HEK293T (cell line): ENCODE measurements at regions not wholly inside any gene's neighbourhood (a gene's known extent, or its start where the extent isn't known, plus 50 kb on each side); places are given as distances from the start of the nearest gene placed in this dataset.

ENCODE experiments used
- CTCF ChIA-PET: fragments of 350-600 bp; formaldehyde crosslinking; extraction: SDS; loops from one replicate; lab custom pipeline; 2021; ENCODE audit warnings: antibody characterized with exemption, inconsistent platforms; lab: Yijun Ruan, JAX
- POLR2A ChIA-PET: fragments of 350-600 bp; formaldehyde crosslinking; extraction: SDS; loops from one replicate; lab custom pipeline; 2020; ENCODE audit warnings: antibody characterized with exemption, inconsistent platforms; lab: Yijun Ruan, JAX
- DNase-seq: peaks from one replicate; pipeline ENCODE4 v3.0.0; 2012; ENCODE audit warnings: mixed read lengths; ENCODE audit errors: extremely low spot score
- ARNT ChIP-seq: fragments of 450-650 bp; IDR thresholded peaks from 2 replicates; pipeline ENCODE4 v1.6.1; 2017; ENCODE audit warnings: mild to moderate bottlenecking
- BHLHE40 ChIP-seq: fragments of 450-650 bp; IDR thresholded peaks from 2 replicates; pipeline ENCODE4 v1.6.1; 2016; ENCODE audit warnings: mild to moderate bottlenecking, moderate library complexity, borderline replicate concordance
- CTBP1 ChIP-seq: fragments of 450-650 bp; IDR thresholded peaks from 2 replicates; pipeline ENCODE4 v1.6.1; 2016; ENCODE audit warnings: borderline replicate concordance
- ELF4 ChIP-seq: fragments of 450-650 bp; IDR thresholded peaks from 2 replicates; pipeline ENCODE4 v1.6.1; 2017; ENCODE audit warnings: antibody characterized with exemption
- FOXA1 ChIP-seq: fragments of 450-650 bp; IDR thresholded peaks from 2 replicates; pipeline ENCODE4 v1.6.1; 2016; ENCODE audit warnings: mild to moderate bottlenecking
- FOXK2 ChIP-seq: fragments of 450-650 bp; IDR thresholded peaks from 2 replicates; pipeline ENCODE4 v1.6.1; 2016; ENCODE audit warnings: mild to moderate bottlenecking
- FOXM1 ChIP-seq: fragments of 450-650 bp; IDR thresholded peaks from 2 replicates; pipeline ENCODE4 v1.6.1; 2017; ENCODE audit warnings: mild to moderate bottlenecking, borderline replicate concordance
- HDGF ChIP-seq: fragments of 450-650 bp; IDR thresholded peaks from 2 replicates; pipeline ENCODE4 v1.6.1; 2017; ENCODE audit warnings: antibody characterized with exemption, borderline replicate concordance
- L3MBTL2 ChIP-seq: fragments of 450-650 bp; conservative IDR thresholded peaks from 2 replicates; pipeline ENCODE4 v1.6.1; 2016; ENCODE audit warnings: mild to moderate bottlenecking
- LEF1 ChIP-seq: fragments of 450-650 bp; IDR thresholded peaks from 2 replicates; pipeline ENCODE4 v1.6.1; 2017; ENCODE audit warnings: mild to moderate bottlenecking, borderline replicate concordance
- NFRKB ChIP-seq: fragments of 450-650 bp; IDR thresholded peaks from 2 replicates; pipeline ENCODE4 v1.6.1; 2016; ENCODE audit warnings: mild to moderate bottlenecking, moderate library complexity
- PKNOX1 ChIP-seq: fragments of 450-650 bp; IDR thresholded peaks from 2 replicates; pipeline ENCODE4 v1.6.1; 2016
- SP1 ChIP-seq: fragments of 450-650 bp; IDR thresholded peaks from 2 replicates; pipeline ENCODE4 v1.6.1; 2017
- SUZ12 ChIP-seq: fragments of 450-650 bp; IDR thresholded peaks from 2 replicates; pipeline ENCODE4 v1.6.1; 2016; ENCODE audit warnings: mild to moderate bottlenecking
- TARDBP ChIP-seq: fragments of 450-650 bp; IDR thresholded peaks from 2 replicates; pipeline ENCODE4 v1.6.1; 2016
- ZNF384 ChIP-seq: fragments of 450-650 bp; IDR thresholded peaks from 2 replicates; pipeline ENCODE4 v1.6.1; 2016

DNA sequence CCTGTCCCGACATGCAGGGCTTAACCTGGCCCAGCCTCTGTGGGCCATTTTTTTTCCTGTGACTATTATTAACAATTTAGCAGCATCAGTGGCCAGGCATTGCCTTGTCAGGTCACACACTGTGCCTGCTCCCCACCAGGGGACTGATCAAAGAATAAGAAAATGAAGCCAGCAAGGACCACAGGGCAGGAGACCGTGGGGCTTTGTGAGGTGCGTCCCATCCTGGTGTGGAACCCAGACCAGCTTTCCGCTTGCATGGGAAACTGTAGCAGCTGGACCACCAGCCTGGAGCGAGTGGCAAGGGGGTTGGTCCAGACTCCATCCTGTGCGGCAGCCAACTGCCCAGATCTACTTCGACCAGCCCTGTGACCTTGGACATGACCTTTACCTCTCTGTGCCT lies 218.3 kb downstream of the ANKRD60 start:
- TF ChIP-seq SP1, result no peak
- TF ChIP-seq FOXK2, result no peak
- TF ChIP-seq FOXA1, result no peak
- no peak for TF ChIP-seq CTBP1
- no peak for TF ChIP-seq SUZ12
- ChIA-PET CTCF (no interaction called here), POLR2A (no interaction called here)
- no peak for DNase-seq

- POLR2A ChIA-PET, result no interaction called here
- TF ChIP-seq FOXM1, result no peak
- no peak for TF ChIP-seq HDGF
- no peak for TF ChIP-seq FOXA1
- no peak for TF ChIP-seq ELF4
- no peak for TF ChIP-seq ZNF384
- TF ChIP-seq L3MBTL2, result no peak
- TF ChIP-seq NFRKB, result no peak
- TF ChIP-seq SUZ12, result no peak
- no peak for TF ChIP-seq PKNOX1
- no peak for TF ChIP-seq BHLHE40
- TF ChIP-seq TARDBP, result no peak
- TF ChIP-seq ARNT, result no peak
- no peak for TF ChIP-seq CTBP1
- DNase-seq, result no peak
- CTCF ChIA-PET, result no interaction called here
Measured at GRCh38 chr20:58008866-58009265, 219.6 kb downstream of the ANKRD60 start.

- TF ChIP-seq NFRKB, result no peak
- no peak for TF ChIP-seq SUZ12
- TF ChIP-seq HDGF, result no peak
- no peak for TF ChIP-seq FOXM1
- no peak for TF ChIP-seq ELF4
- no peak for TF ChIP-seq LEF1
- no peak for TF ChIP-seq PKNOX1
- TF ChIP-seq BHLHE40, result no peak
- no peak for TF ChIP-seq FOXA1
- TF ChIP-seq ARNT, result no peak
- TF ChIP-seq SP1, result no peak
- TF ChIP-seq TARDBP, result no peak
- no peak for TF ChIP-seq ZNF384
- no peak for TF ChIP-seq L3MBTL2
- TF ChIP-seq CTBP1, result no peak
- TF ChIP-seq FOXK2, result no peak
- ChIA-PET POLR2A (no interaction called here), CTCF (no interaction called here)
- DNase-seq, result no peak
Measured at GRCh38 chr20:58008413-58008812, 220.0 kb downstream of the ANKRD60 start.

- DNase-seq, result no peak
- TF ChIP-seq TARDBP (no peak), FOXK2 (no peak), ARNT (no peak), SUZ12 (no peak), SP1 (no peak), FOXM1 (no peak), ELF4 (no peak), ZNF384 (no peak), CTBP1 (no peak), BHLHE40 (no peak), LEF1 (no peak), L3MBTL2 (no peak), FOXA1 (no peak), PKNOX1 (no peak), NFRKB (no peak), HDGF (no peak)
- POLR2A ChIA-PET, result no interaction called here
- CTCF ChIA-PET, result no interaction called here
Measured at GRCh38 chr20:58007947-58008346, 220.5 kb downstream of the ANKRD60 start.

DNA sequence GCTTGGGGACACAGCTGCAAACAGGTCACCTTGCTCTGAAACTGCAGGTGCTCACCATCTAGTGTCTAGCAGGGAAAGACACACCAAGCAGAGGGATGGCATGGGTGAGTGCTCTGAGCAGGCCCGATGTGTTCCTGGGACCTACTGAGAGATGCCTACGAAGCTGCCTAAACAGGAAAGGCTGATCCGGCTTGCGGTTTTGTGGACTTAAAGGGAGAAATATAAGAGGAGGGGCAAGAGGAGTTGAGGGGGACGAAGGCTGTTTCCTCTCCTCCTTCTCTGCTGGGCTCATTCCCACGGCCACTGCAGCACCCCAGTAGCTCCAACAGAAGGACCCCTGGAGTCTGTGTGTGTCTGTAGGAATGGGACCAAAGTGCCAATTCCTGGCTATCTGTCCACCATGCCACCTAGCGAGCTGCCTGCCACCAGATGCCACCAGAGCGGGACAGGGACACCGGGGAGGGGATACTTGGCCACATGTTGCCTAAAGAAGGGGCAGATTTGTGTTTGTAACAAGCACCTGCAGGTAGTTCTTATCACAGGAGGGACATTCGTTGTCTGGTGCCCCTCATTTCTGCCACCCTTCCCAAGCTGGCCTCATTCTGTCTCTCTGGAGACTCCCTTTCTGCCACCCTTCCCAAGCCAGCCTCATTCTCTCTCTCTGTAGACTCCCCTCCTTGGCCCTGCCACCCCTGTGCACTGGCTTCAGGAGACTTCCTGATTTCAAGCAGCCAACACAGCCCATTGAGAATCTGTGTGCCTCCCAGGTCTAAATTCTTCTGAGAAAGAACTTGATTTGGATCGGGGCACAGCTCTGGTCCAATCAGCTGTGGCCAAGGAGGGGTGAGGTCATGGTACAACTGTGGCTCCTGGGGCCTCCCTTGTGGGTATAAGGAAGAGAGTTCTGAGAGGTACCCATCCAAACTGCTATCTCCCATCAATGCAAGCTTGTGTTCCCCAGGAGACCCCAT lies 221.8 kb downstream of the ANKRD60 start:
- CTCF ChIA-PET, result interaction anchor here (0.6 kb wide), 1 partner anchor 33 kb away, joined by 3 read pairs; no protein-coding TSS in a partner anchor

DNA sequence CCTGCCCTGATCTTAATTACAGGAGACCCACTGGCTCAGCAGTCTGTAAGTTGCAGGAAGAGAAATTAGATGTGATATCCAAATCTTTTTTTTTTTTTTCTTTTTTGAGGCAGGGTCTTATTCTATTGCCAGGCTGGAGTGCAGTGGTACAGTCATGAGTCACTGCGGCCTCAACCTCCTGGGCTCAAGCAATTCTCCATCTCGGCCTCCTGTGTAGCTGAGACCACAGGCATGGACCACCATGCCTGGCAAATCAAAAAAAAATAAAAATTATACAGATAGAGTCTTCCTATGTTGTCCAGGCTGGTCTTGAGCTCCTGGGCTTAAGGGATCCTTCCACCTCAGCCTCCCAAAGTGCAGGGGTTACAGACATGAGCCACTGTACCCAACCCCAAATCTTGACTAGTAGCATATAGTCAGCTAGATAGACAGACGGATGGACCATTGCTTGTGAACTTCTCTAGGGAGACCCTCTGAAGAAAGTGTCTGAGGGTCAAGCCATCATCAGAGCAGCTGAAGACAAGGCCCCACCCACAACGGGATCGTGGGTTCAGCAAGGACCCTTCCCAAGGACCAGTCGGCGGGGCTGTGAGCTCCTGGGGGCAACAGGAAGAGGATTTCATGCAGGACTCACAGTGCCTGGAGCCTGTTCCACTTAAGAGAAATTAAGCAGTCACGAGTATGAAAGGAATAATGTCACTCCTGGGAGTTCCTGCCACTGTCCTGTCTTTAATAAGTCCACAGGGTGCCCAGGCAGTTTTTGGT lies 222.7 kb downstream of the ANKRD60 start:
- no peak for DNase-seq
- CTCF ChIA-PET, result interaction anchor here (0.6 kb wide), 1 partner anchor 32 kb away, joined by 3 read pairs; no protein-coding TSS in a partner anchor
- TF ChIP-seq ARNT (no peak), SUZ12 (no peak), BHLHE40 (no peak), FOXA1 (no peak), FOXM1 (no peak), CTBP1 (no peak), LEF1 (no peak), SP1 (no peak), TARDBP (no peak), FOXK2 (no peak), HDGF (no peak), NFRKB (no peak), L3MBTL2 (no peak), ZNF384 (no peak), ELF4 (no peak), PKNOX1 (no peak)
- POLR2A ChIA-PET, result no interaction called here

More for the DNA sequence above, 221.8 kb downstream of the ANKRD60 start:
- POLR2A ChIA-PET, result no interaction called here
- TF ChIP-seq TARDBP, result no peak
- TF ChIP-seq HDGF, result no peak
- no peak for TF ChIP-seq FOXK2
- no peak for TF ChIP-seq SUZ12
- no peak for TF ChIP-seq ZNF384
- DNase-seq, result no peak
